GOT3 (cell line): ENCODE measurements at regions not wholly inside any gene's neighbourhood (a gene's known extent, or its start where the extent isn't known, plus 50 kb on each side); places are given as distances from the start of the nearest gene placed in this dataset.
"Not testable (repeated sequence)": the region's sequence is repeated elsewhere in the genome, so short reads cannot be mapped to it uniquely, and the experiment has no call there.

Source experiments
- DNase-seq: peaks from one replicate; lab custom pipeline; 2025; ENCODE audit warnings: mixed read lengths; lab: John Stamatoyannopoulos, UW

- DNase-seq = peak; percentile 1
These were observed 53.0 kb upstream of the DAPP1 start for GRCh38 chr4:99763635-99764101.

- DNase-seq = no peak
These were observed 53.9 kb upstream of the DAPP1 start for GRCh38 chr4:99762728-99763127.

GRCh38 chr4:99759988-99760387 is 56.6 kb upstream of the DAPP1 start:
- no peak for DNase-seq

GRCh38 chr4:99759346-99759984 is 57.2 kb upstream of the DAPP1 start:
- no peak for DNase-seq

GRCh38 chr4:99755223-99755944 is 61.2 kb upstream of the DAPP1 start:
- no peak for DNase-seq

GRCh38 chr4:99754756-99755155 is 61.9 kb upstream of the DAPP1 start:
- DNase-seq = no peak

GRCh38 chr4:99753931-99754330 is 62.7 kb upstream of the DAPP1 start:
- DNase-seq = no peak

GRCh38 chr4:99749445-99750391 is 66.9 kb upstream of the DAPP1 start:
- no peak for DNase-seq

GRCh38 chr4:99746443-99746842 is 70.2 kb upstream of the DAPP1 start:
- no peak for DNase-seq

GRCh38 chr4:99736846-99737245 is 79.2 kb upstream of the C4orf54 start:
- DNase-seq = no peak

- DNase-seq = no peak
These were observed 78.2 kb upstream of the C4orf54 start for GRCh38 chr4:99735822-99736221.

- DNase-seq = no peak
These were observed 77.1 kb upstream of the C4orf54 start for GRCh38 chr4:99734583-99735322.

GRCh38 chr4:99733455-99733854 is 75.8 kb upstream of the C4orf54 start:
- not testable (repeated sequence) for DNase-seq

GRCh38 chr4:99729186-99729585 is 71.6 kb upstream of the C4orf54 start:
- no peak for DNase-seq

- no peak for DNase-seq
These were observed 66.4 kb upstream of the C4orf54 start for GRCh38 chr4:99724067-99724466.

GRCh38 chr4:99723612-99724011 is 66.0 kb upstream of the C4orf54 start:
- no peak for DNase-seq

- DNase-seq = no peak
These were observed 65.1 kb upstream of the C4orf54 start for GRCh38 chr4:99722725-99723124.

GRCh38 chr4:99722006-99722405 is 64.4 kb upstream of the C4orf54 start:
- no peak for DNase-seq

GRCh38 chr4:99720206-99720605 is 62.6 kb upstream of the C4orf54 start:
- no peak for DNase-seq

GRCh38 chr4:99716996-99717395 is 59.4 kb upstream of the C4orf54 start:
- DNase-seq = no peak

GRCh38 chr4:99715286-99715685 is 57.7 kb upstream of the C4orf54 start:
- no peak for DNase-seq

- no peak for DNase-seq
These were observed 56.6 kb upstream of the C4orf54 start for GRCh38 chr4:99714179-99714578.
